ENCODE measurements at regions not wholly inside any gene's neighbourhood (a gene's known extent, or its start where the extent isn't known, plus 50 kb on each side); places are given as distances from the start of the nearest gene placed in this dataset.

- in situ Hi-C loops (cut with HindIII; ENCODE audit: low sequenced_read_pairs): no loop called here
Observed at GRCh38 chr4:135777361-135777760, 1575.8 kb upstream of the PABPC4L start.

GRCh38 chr4:135775909-135776308 lies 1574.3 kb upstream of the PABPC4L start:
- in situ Hi-C loops (cut with HindIII; ENCODE audit: low sequenced_read_pairs): no loop called here

- in situ Hi-C loops (cut with HindIII; ENCODE audit: low sequenced_read_pairs): no loop called here
Observed at GRCh38 chr4:135770505-135770904, 1568.9 kb upstream of the PABPC4L start.

- in situ Hi-C loops (cut with HindIII; ENCODE audit: low sequenced_read_pairs): no loop called here
Observed at GRCh38 chr4:135744928-135745327, 1543.3 kb upstream of the PABPC4L start.

GRCh38 chr4:135741583-135741982 lies 1540.0 kb upstream of the PABPC4L start:
- in situ Hi-C loops (cut with HindIII; ENCODE audit: low sequenced_read_pairs): no loop called here

- in situ Hi-C loops (cut with HindIII; ENCODE audit: low sequenced_read_pairs): no loop called here
Observed at GRCh38 chr4:135739354-135739753, 1537.8 kb upstream of the PABPC4L start.

GRCh38 chr4:135735512-135735911 lies 1533.9 kb upstream of the PABPC4L start:
- in situ Hi-C loops (cut with HindIII; ENCODE audit: low sequenced_read_pairs): no loop called here

GRCh38 chr4:135732448-135732847 lies 1530.9 kb upstream of the PABPC4L start:
- in situ Hi-C loops (cut with HindIII; ENCODE audit: low sequenced_read_pairs): no loop called here

GRCh38 chr4:135731682-135732081 lies 1530.1 kb upstream of the PABPC4L start:
- in situ Hi-C loops (cut with HindIII; ENCODE audit: low sequenced_read_pairs): no loop called here

- in situ Hi-C loops (cut with HindIII; ENCODE audit: low sequenced_read_pairs): no loop called here
Observed at GRCh38 chr4:135724421-135724820, 1522.8 kb upstream of the PABPC4L start.

GRCh38 chr4:135718019-135718418 lies 1516.4 kb upstream of the PABPC4L start:
- in situ Hi-C loops (cut with HindIII; ENCODE audit: low sequenced_read_pairs): no loop called here

GRCh38 chr4:135705343-135705742 lies 1503.8 kb upstream of the PABPC4L start:
- in situ Hi-C loops (cut with HindIII; ENCODE audit: low sequenced_read_pairs): no loop called here

- in situ Hi-C loops (cut with HindIII; ENCODE audit: low sequenced_read_pairs): no loop called here
Observed at GRCh38 chr4:135694066-135694465, 1492.5 kb upstream of the PABPC4L start.

GRCh38 chr4:135684001-135684400 lies 1482.4 kb upstream of the PABPC4L start:
- in situ Hi-C loops (cut with HindIII; ENCODE audit: low sequenced_read_pairs): no loop called here

GRCh38 chr4:135672202-135672601 lies 1470.6 kb upstream of the PABPC4L start:
- in situ Hi-C loops (cut with HindIII; ENCODE audit: low sequenced_read_pairs): no loop called here

GRCh38 chr4:135670548-135670947 lies 1469.0 kb upstream of the PABPC4L start:
- in situ Hi-C loops (cut with HindIII; ENCODE audit: low sequenced_read_pairs): no loop called here
